ENCODE measurements at regions not wholly inside any gene's neighbourhood (a gene's known extent, or its start where the extent isn't known, plus 50 kb on each side); places are given as distances from the start of the nearest gene placed in this dataset.

DNA sequence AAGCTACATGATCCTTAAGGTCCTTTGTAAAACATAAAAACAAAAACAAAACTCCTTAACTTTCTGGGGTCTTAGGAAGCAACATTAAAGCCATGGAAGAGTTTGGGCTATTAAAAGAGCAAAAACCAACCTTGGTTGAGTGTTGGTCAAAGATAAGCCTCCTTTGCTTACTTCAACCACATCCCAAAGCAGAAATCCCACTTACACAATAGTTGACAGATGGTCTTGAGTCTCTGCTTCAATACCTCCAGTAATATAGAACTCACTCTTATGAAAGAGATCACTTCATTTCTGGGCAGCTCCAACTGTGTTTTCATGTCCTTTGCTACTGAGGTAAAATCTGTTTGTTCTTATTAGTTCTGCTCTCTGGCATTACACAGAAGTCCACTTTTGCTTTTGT lies 125.8 kb downstream of the SLC38A4 start:
- DNase-seq: no peak
- no peak overlapping the region for H3K4me3 ChIP-seq
- TF ChIP-seq, protein P1, sequence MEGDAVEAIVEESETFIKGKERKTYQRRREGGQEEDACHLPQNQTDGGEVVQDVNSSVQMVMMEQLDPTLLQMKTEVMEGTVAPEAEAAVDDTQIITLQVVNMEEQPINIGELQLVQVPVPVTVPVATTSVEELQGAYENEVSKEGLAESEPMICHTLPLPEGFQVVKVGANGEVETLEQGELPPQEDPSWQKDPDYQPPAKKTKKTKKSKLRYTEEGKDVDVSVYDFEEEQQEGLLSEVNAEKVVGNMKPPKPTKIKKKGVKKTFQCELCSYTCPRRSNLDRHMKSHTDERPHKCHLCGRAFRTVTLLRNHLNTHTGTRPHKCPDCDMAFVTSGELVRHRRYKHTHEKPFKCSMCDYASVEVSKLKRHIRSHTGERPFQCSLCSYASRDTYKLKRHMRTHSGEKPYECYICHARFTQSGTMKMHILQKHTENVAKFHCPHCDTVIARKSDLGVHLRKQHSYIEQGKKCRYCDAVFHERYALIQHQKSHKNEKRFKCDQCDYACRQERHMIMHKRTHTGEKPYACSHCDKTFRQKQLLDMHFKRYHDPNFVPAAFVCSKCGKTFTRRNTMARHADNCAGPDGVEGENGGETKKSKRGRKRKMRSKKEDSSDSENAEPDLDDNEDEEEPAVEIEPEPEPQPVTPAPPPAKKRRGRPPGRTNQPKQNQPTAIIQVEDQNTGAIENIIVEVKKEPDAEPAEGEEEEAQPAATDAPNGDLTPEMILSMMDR (IDR thresholded peaks at IDR 0.05): no peak
- TF ChIP-seq POLR2A (IDR thresholded peaks at IDR 0.05): no peak
- H3K27ac ChIP-seq: no peak overlapping the region
- H3K27me3 ChIP-seq: no peaks in the 10 kb centered on the region
- no peaks in the 10 kb centered on the region for H3K4me1 ChIP-seq
- H3K36me3 ChIP-seq: no peaks in the 10 kb centered on the region
- intact Hi-C loops (cut with DNase I): no loop called here
- no peak for ATAC-seq
- peaks cover 0 to 15% (median 9%) of the 10 kb centered on the region in 12 donors for H3K9me3 ChIP-seq

DNA sequence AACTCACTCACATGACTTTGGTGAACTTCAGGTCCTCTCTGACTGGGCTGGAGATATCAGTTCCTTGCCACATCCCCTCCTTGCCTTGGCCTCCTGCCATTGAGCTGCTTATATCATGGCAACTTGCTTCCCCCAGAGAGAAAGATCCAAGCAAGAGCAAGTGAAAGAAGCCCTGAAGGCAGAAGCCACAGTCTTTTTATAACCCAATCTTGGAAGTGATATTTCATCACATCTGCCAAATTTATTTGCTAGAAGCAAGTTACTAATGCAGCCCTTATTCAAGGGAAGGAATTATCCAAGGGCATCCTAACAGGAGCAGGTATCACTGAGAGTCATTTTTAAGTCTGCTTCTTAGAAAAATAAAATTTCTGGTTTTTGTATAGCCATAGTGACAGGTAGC lies 127.8 kb downstream of the SLC38A4 start:
- H3K27me3 ChIP-seq: no peaks in the 10 kb centered on the region
- no peak for TF ChIP-seq POLR2A (IDR thresholded peaks at IDR 0.05)
- TF ChIP-seq, protein P1 (IDR thresholded peaks at IDR 0.05): no peak
- peaks cover 0 to 15% (median 9%) of the 10 kb centered on the region in 12 donors for H3K9me3 ChIP-seq
- ATAC-seq (no peak), DNase-seq (no peak)
- intact Hi-C loops (cut with DNase I): no loop called here
- no peak overlapping the region for H3K27ac ChIP-seq
- no peak overlapping the region for H3K4me3 ChIP-seq
- H3K4me1 ChIP-seq: no peaks in the 10 kb centered on the region
- H3K36me3 ChIP-seq: no peaks in the 10 kb centered on the region

DNA sequence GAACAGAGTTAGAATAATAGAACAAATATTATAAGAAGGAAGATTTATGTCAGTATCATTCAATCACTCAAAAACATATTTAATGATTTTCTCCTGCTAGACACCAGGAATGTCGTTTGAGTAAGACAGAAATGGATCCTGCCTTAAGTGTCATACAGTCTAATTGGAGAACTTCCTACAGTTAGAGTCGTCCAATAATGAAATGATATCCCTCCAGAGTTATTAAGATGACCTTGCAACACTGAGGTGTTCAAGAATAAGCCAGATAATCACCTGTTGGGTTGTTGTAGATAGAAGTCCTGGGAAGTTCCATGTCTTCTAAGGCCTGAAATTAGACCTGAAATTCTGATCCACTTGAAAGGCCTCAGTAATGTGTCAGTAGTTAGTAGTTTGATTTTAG lies 132.3 kb downstream of the SLC38A4 start:
- Histone ChIP-seq H3K4me3 (no peak overlapping the region), H3K27ac (no peak overlapping the region), H3K36me3 (no peaks in the 10 kb centered on the region), H3K27me3 (no peaks in the 10 kb centered on the region), H3K9me3 (peaks cover 0 to 14% (median 8%) of the 10 kb centered on the region in 12 donors), H3K4me1 (no peaks in the 10 kb centered on the region)
- ATAC-seq (no peak), DNase-seq (no peak)
- TF ChIP-seq, protein P1 (IDR thresholded peaks at IDR 0.05): no peak
- TF ChIP-seq POLR2A (IDR thresholded peaks at IDR 0.05): no peak
- 58 to 70% (median 68%) methylated on average over 2 of the region's 2 CpGs for WGBS, 4 donors
- intact Hi-C loops (cut with DNase I): no loop called here

DNA sequence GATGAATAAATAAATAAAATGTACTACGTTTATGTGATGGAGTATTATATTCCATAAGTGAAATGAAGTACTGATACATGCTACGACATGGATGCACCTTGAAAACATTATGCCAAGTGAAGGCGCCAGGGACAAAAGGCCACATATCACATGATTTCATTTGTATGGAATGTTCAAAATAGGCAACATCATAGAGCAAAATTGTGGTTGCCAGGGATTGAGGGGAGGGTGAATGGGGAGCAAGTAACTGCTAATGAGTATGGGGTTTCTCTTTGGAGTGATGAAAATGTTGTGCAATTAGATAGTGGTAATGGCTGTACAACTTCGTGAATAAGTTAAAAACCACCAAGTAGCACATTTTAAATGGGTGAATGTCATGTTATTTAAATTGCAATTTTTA lies 132.8 kb downstream of the SLC38A4 start:
- 83 to 86% (median 85%) methylated on average over 4 of the region's 4 CpGs for WGBS, 4 donors
- no peak overlapping the region for H3K4me3 ChIP-seq
- intact Hi-C loops (cut with DNase I): no loop called here
- H3K27me3 ChIP-seq: no peaks in the 10 kb centered on the region
- peaks cover 0 to 10% (median 5%) of the 10 kb centered on the region in 12 donors for H3K9me3 ChIP-seq
- no peak for ATAC-seq
- no peaks in the 10 kb centered on the region for H3K4me1 ChIP-seq
- no peak overlapping the region for H3K27ac ChIP-seq
- no peaks in the 10 kb centered on the region for H3K36me3 ChIP-seq
- TF ChIP-seq, protein P1 (IDR thresholded peaks at IDR 0.05): no peak
- TF ChIP-seq POLR2A (IDR thresholded peaks at IDR 0.05): no peak
- no peak for DNase-seq

Data from heart left ventricle (tissue), 16 donors.